Lung (tissue), 9 donors: ENCODE measurements at regions not wholly inside any gene's neighbourhood (a gene's known extent, or its start where the extent isn't known, plus 50 kb on each side); places are given as distances from the start of the nearest gene placed in this dataset.
"Not testable (repeated sequence)": the region's sequence is repeated elsewhere in the genome, so short reads cannot be mapped to it uniquely, and the experiment has no call there.

Source experiments
- ATAC-seq: fragments of 200-7000 bp; cut with Tn5 transposase; one replicate; pipeline ENCODE4 v1.9.1; 2020; ENCODE audit warnings: moderate number of reproducible peaks; ENCODE audit not compliant: insufficient read depth, low FRiP score
- DNase-seq, 3 donors: peaks; one replicate each; pipeline ENCODE4 v3.0.0-alpha.2; 2013 to 2017
- H3K27ac ChIP-seq, 2 donors: one replicate each; pipeline ENCODE4 v1.5.1; 2013; ENCODE audit warnings: mild to moderate bottlenecking in 2 of 2, moderate library complexity in 2 of 2, control low read depth in 1 of 2, inconsistent platforms in 1 of 2, low read depth in 1 of 2, low read length in 1 of 2
- H3K27me3 ChIP-seq, 3 donors: one replicate each; pipeline ENCODE4 v1.5.1; 2013; ENCODE audit warnings: low read length in 2 of 3; ENCODE audit not compliant: control insufficient read depth in 3 of 3, insufficient read depth in 3 of 3
- H3K36me3 ChIP-seq, 4 donors: one replicate each; pipeline ENCODE4 v1.5.1; 2013; ENCODE audit warnings: low read length in 4 of 4, mild to moderate bottlenecking in 1 of 4, moderate library complexity in 1 of 4; ENCODE audit not compliant: control insufficient read depth in 4 of 4, insufficient read depth in 4 of 4
- H3K4me1 ChIP-seq, 5 donors: one replicate each; pipeline ENCODE4 v1.5.1; 2013; ENCODE audit warnings: low read length in 5 of 5, mild to moderate bottlenecking in 2 of 5, moderate library complexity in 1 of 5; ENCODE audit not compliant: control insufficient read depth in 5 of 5, insufficient read depth in 5 of 5
- H3K4me3 ChIP-seq: one replicate; pipeline ENCODE4 v1.5.1; 2013; ENCODE audit warnings: mild to moderate bottlenecking, control low read depth, moderate library complexity
- H3K9ac ChIP-seq, 2 donors: one replicate each; pipeline ENCODE4 v1.5.1; 2013; ENCODE audit warnings: low read length in 2 of 2, control low read depth in 1 of 2; ENCODE audit not compliant: insufficient read depth in 1 of 2
- H3K9me3 ChIP-seq, 4 donors: one replicate each; pipeline ENCODE4 v1.5.1; 2013; ENCODE audit warnings: low read length in 3 of 4, mild to moderate bottlenecking in 1 of 4, moderate library complexity in 1 of 4; ENCODE audit not compliant: control insufficient read depth in 4 of 4, insufficient read depth in 3 of 4
- WGBS, 2 donors: extraction: QIAGEN DNeasy Blood & Tissue Kit; methylation state at CpG; one replicate each; pipeline ENCODE4 v1.1.7; 2013; 5-methylcytosine and 5-hydroxymethylcytosine counted together
- donor health status: Bipolar disorder and iron deficiency.
- donor health status: healthy.
- donor health status: DM: yes; HTN: yes; CAD: no.

GRCh38 chr11:3511416-3512132 is 130.2 kb downstream of the ART5 start:
- not testable (repeated sequence) for H3K36me3 ChIP-seq, H3K9me3 ChIP-seq, H3K4me3 ChIP-seq, H3K27ac ChIP-seq, H3K9ac ChIP-seq, H3K27me3 ChIP-seq, ATAC-seq
- peaks cover 0 to 12% (median 5%) of the 10 kb centered on the region in 5 donors for H3K4me1 ChIP-seq
- DNase-seq = peak in 1 of 3 donors; percentile 2
- 49 to 73% methylated on average over 8 of the region's 8 CpGs for WGBS, 2 donors

- whole genome bisulfite sequencing, 2 donors = 50 to 65% methylated on average over 6 of the region's 6 CpGs
Measured at GRCh38 chr11:3509563-3509962, 130.6 kb upstream of the ZNF195 start.

GRCh38 chr11:3499198-3499597 is 120.3 kb upstream of the ZNF195 start:
- not testable (repeated sequence) for DNase-seq, H3K4me1 ChIP-seq, H3K9me3 ChIP-seq, ATAC-seq, H3K9ac ChIP-seq, H3K27ac ChIP-seq, H3K36me3 ChIP-seq, H3K4me3 ChIP-seq, H3K27me3 ChIP-seq
- 73% methylated on average over 4 of the region's 4 CpGs for WGBS, 2 donors

More at GRCh38 chr11:3509563-3509962, 130.6 kb upstream of the ZNF195 start:
- not testable (repeated sequence) for H3K4me3 ChIP-seq, H3K36me3 ChIP-seq, ATAC-seq, H3K9me3 ChIP-seq, H3K27ac ChIP-seq, H3K9ac ChIP-seq, H3K27me3 ChIP-seq
- peaks cover 0 to 12% (median 2%) of the 10 kb centered on the region in 5 donors for H3K4me1 ChIP-seq
- DNase-seq = peak in 1 of 3 donors; percentile 32

- H3K36me3 ChIP-seq, ATAC-seq, H3K27ac ChIP-seq, H3K9ac ChIP-seq, H3K9me3 ChIP-seq, H3K4me1 ChIP-seq, H3K27me3 ChIP-seq, H3K4me3 ChIP-seq: not testable (repeated sequence)
- 52 to 77% methylated on average over 4 of the region's 4 CpGs for WGBS, 2 donors
- DNase-seq = peak in 2 of 3 donors; percentile 3 to 43
Measured at GRCh38 chr11:3498356-3498755, 119.4 kb upstream of the ZNF195 start.

- not testable (repeated sequence) for H3K27ac ChIP-seq, ATAC-seq, H3K36me3 ChIP-seq, H3K4me1 ChIP-seq, H3K4me3 ChIP-seq, H3K9ac ChIP-seq, H3K9me3 ChIP-seq, H3K27me3 ChIP-seq, DNase-seq
- 71 to 74% methylated on average over 1 to 2 of the region's 4 CpGs for WGBS, 2 donors
Measured at GRCh38 chr11:3493152-3493551, 114.2 kb upstream of the ZNF195 start.

GRCh38 chr11:3488003-3488402 is 109.1 kb upstream of the ZNF195 start:
- not testable (repeated sequence) for H3K9ac ChIP-seq, H3K36me3 ChIP-seq, H3K4me1 ChIP-seq, H3K27ac ChIP-seq, H3K4me3 ChIP-seq, DNase-seq, H3K9me3 ChIP-seq, H3K27me3 ChIP-seq, ATAC-seq
- WGBS, 2 donors = 14 to 38% methylated on average over 2 of the region's 2 CpGs

GRCh38 chr11:3485737-3486136 is 106.8 kb upstream of the ZNF195 start:
- not testable (repeated sequence) for H3K36me3 ChIP-seq, ATAC-seq, H3K9me3 ChIP-seq, H3K27me3 ChIP-seq, H3K27ac ChIP-seq, H3K4me1 ChIP-seq, H3K4me3 ChIP-seq, DNase-seq, H3K9ac ChIP-seq
- WGBS, 2 donors = 60 to 71% methylated on average over 10 of the region's 10 CpGs

- H3K27me3 ChIP-seq, H3K36me3 ChIP-seq, H3K9me3 ChIP-seq, ATAC-seq, H3K9ac ChIP-seq, H3K4me1 ChIP-seq, H3K4me3 ChIP-seq: not testable (repeated sequence)
- WGBS, 2 donors = 53 to 78% methylated on average over 16 of the region's 20 CpGs
- peak overlapping the region in 1 of 2 donors; percentile 91 for H3K27ac ChIP-seq
- peak; percentile 53 to 71 (median 62) for DNase-seq
Measured at GRCh38 chr11:3476937-3477885, 98.3 kb upstream of the ZNF195 start.
